Activated CD4-positive, CD25-positive, alpha-beta regulatory T cell treated with anti-CD3 and anti-CD28 coated beads, Interleukin-2, amount 50 U/mL, for 16 hours (primary cell): ENCODE measurements at regions not wholly inside any gene's neighbourhood (a gene's known extent, or its start where the extent isn't known, plus 50 kb on each side); places are given as distances from the start of the nearest gene placed in this dataset.
"Not testable (repeated sequence)": the region's sequence is repeated elsewhere in the genome, so short reads cannot be mapped to it uniquely, and the experiment has no call there.

Experiments used
- DNase-seq: peaks from one replicate; pipeline ENCODE4 v3.0.0-alpha.2; 2020; ENCODE audit warnings: low read depth, low spot score

GRCh38 chr2:207216457-207216856 lies 50.7 kb upstream of the KLF7 start:
- no peak for DNase-seq

DNA sequence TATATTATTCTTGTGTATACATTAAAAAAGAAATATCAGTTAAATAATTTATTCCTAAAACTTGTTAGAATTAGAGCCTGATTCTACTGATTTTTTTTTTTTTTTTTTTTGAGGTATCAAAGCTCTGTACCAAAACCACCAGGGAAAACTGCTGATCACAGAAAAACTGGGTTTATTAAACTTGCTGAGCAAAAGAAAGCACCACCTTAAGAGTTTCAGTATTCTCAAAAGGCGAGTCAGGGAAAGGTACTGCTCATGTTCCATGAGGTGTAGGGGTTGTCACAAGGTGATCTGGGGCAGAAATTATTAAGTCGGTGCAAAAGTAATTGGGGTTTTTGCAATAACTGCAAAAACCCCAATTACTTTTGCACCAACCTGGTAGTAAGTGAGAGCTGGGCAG lies 51.7 kb upstream of the KLF7 start:
- DNase-seq = no peak

GRCh38 chr2:207219081-207219630 lies 53.4 kb upstream of the KLF7 start:
- DNase-seq = no peak

GRCh38 chr2:207219676-207220501 lies 54.1 kb upstream of the KLF7 start:
- DNase-seq = no peak

DNA sequence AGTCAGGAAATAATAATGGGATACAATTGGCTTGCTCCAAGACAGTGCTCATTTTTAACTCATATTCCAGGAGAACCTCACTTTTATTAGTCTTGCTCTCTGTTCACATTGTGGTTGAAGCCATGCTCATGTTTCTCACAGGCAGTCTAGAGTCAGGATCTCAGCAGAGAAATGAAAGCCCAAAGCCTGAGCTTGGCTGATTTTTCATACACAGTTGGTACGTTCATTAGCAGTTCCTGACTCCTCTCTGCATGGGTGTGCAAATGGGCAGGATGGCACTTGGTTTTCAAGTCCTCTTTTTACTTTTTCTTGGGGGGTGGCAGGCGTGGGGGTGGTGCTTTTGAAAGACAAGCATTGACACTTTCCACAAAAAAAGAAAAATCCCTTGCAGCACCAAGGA lies 56.0 kb upstream of the KLF7 start:
- no peak for DNase-seq

DNA sequence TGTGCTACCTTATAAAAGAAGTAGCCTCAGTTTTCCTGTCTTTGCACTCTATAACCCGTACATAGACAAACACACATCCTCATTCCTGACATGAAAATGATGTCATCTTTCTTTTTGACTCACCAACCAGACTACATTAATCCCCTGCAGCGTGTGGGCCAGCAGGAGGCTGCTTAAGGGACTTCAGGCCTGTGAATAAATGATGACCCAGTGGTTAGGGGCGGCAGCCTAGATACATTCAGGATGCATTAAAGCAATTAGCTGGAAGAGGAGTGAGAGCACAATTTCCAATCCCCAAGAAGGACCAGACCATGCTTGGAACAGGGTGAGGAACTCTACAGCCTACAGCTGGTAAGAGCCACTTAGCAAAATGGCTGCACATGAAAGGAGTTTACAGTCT lies 57.3 kb upstream of the KLF7 start:
- no peak for DNase-seq

DNA sequence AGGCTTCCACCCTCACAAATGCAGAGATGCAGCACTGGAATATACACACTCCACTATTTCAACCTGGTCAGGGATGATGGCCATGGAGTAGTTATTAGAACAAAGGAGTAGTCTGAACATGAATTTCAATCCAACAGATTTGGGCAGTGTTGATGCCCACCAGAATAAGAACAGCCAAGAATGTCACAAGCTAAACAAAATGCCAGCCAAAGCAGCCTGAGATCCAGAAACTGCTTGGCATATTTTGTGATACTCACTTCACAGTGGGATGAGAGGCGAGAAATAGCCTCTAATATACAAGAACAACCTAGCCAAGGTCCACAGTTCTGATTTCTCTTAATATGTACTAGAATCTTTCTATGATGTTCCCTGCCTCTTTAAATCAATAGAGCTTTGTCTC lies 58.6 kb upstream of the KLF7 start:
- no peak for DNase-seq

DNA sequence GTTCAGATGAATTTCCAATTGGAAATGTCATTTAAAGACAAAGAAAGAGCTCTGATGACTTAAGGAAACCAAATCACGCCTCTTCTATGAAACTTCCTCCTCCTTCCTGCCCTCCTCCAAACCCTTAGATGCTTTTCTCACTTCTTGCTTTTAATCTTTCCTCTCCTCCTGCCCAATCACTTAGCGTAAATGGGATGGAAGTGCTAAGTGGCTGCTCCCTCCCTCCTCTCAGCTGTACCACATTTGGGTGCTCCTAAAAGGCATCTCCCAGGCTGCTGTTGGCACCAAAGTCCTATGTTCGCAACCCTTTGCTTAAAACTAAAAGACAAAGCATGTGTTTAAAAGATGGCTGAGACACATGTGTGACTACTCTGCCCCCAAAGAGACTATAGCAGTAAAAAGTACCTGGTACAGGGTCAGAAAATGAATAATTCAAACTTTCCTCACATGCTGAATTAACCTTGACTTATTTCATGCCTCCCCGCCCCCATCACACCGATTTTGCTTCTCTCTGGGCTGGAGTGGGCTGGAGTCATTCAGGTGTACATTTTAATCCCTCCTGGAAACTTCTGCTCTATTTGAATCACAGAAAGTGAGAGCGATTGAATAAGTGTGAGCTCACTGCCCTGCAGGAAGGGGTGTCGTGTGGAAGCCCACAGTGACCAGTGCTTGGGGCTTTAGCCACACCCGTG lies 59.2 kb upstream of the KLF7 start:
- DNase-seq = no peak

DNA sequence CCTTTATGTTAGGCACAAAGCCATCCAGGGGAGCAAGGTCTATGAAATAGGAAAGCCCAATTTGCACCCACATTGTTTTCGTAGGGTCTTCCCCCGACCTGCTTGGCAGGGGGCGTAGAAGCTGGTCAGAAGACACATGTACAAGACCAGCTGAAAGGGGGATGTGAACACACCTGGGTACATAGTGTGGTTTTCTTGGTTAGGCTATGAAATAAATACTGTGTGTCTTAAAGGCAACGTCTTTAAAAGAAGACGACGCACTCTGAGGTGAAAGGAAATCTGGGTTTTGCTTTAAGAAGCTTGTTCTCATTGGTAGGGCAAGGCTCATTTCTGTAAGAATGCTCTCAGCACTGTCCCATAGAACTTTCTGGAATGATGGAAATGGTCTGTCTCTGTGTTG lies 60.0 kb upstream of the KLF7 start:
- no peak for DNase-seq

DNA sequence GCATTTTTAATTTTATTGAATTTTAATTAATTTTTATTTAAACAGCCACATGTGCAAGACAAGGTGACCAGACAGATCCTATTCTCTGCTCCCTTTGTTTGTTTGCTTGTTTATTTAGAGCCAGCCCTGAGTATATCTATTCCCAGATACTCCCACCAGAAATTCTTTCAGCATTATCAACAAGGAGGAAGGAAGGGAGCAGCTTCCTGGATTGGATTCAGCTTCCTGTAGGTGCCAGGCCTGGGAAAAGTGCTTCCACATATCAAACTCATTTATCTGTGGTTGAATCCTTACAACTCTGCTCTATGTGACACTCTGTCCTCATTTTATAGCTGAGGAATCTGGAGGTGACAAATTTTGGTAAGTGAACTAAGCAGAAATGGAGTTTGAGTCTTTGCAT lies 60.5 kb upstream of the KLF7 start:
- DNase-seq = no peak

GRCh38 chr2:207226671-207227061 lies 60.9 kb upstream of the KLF7 start:
- DNase-seq = no peak

DNA sequence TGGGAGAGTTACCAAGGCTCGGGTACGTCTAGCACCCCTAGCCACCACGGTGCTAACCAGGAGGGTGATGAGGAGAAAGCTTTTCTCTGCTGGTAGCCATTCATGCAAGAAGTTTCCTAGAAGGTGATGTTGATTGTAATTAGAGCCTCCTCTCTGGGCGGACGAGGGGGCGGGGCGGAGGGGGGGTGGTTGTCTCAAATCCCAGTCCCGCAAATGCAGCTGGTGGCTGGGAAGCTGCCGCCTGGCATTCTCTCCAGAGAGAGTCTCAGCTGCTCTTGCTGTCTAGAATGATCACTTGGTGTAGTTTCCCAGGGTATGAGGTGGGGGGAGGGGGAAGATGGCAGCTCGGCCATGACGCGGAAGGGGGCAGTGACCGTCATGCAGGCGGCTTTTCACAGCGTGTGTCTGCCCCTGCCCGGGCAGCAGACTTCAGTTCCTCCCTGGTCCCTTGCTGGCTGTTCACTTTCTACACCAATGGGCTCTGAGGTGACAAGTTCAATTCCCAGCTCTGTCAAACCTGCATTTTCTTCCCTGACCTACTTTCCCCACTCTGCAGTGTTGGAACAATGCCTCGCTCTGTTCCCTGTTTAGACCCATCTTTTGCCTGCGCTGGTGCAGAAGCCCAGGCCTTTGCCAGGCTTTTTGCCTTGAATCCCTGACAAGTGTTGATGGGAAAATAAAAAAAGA lies 61.5 kb upstream of the KLF7 start:
- DNase-seq = no peak

DNA sequence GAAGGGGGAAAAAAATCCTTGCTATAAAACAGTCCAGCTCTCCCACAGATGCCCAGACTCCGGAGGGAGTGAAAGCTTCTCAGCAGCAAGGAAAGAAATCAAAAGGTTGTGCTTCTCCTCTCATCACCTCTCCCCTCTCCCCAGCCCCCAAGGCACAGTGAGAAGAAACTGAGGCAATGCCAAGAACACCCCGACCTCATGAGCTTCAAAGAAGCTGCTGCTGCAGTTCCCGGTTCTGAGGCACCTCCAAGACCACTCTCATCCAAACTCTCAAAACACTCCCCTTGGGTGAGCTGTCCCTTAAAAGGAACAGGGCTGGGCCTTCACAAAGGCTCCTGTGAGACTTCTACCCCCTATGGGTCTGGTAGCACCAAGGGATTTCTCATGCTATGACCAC lies 62.0 kb upstream of the KLF7 start:
- DNase-seq = no peak

DNA sequence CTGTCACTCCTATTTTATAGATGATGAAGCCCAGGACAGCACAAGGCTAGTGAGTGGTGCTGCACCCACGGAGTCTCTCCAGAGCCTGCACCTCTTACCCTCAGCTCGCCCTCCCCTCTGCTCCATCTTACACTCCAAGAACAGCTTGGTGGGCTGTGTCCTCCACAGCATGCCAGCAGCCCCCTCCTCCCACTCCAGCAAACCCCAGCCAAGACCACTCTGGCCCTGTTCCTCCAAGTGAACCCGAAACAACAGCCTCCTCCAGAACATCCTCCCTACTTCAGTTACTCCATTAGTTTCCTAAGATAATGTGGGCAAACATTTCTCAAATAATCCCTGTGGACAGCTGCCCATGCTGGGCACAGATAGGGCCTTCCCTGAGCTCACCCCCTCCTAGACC lies 62.7 kb upstream of the KLF7 start:
- DNase-seq = no peak

GRCh38 chr2:207229161-207229560 lies 63.4 kb upstream of the KLF7 start:
- no peak for DNase-seq

DNA sequence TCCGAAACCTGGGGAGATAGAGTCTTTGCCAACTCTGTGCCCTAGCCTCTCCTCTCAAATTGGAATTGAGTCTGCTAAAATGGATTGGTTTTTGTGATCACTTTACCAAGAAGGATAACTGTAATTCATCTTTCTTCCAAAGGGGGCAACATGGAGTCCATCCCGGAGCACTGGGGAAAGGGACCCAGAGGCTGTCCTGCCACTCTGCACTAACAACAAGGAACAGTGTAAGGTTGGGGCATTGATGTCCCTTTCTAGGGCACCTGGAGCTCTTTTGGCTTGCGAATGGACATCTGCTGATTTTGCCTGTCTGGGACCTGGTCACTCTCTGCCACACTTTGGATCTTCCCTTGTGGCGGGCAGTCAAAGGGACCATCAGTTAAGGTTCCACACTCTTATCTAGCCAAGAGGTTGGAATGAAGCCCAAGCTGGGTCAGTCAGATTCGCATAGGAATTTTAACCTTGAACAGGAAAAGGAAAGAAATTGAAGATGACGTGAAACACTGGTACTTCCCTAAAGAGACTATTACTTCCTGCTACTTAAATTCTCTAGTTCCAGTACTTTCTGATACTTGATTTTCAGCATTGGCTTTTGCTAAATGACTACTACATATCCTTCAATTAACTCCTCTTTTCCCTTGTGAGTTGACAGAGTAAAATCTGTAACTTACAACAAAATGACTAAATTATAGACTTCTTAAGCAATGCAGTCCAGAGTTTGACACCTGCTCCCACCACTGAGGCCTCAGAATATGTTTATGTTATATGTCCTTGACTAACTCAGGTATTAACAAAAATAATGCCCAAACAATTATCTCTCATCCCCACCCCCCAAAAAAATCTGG lies 64.7 kb upstream of the KLF7 start:
- no peak for DNase-seq

DNA sequence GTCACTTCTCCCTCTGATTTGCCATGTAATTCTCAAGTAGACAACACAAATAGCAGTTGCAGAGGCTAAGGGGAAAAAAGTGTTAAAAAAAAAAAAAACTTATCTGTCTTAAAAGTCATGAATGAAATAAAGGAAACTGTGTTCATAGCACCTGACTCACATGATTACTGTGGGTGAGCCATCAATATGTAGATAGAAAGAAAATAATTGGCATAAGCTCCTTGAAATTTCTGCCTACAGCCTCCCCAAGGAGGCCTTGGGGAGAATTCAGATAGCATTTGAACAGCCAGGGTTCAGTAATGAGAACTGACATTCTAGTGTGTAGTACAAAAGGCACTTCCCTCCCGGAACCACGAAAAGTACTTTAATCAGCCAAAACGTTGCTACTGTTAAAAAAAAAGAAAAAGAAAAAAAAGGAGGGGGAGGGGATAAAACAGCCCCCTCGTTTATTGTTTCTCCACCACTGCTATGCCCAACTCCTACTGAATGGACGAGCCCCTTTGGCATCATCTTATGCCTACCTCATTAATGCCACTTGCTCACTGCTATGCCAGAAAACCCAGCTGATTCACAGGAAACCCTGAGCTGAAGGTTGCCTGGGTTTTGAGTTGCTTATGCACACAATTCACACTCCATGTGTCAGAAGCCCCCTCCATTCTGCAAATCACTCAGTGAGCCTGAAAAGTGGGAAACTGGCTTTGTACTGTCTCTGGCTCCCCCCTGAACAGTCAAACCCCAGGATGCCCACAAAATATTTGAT lies 65.5 kb upstream of the KLF7 start:
- DNase-seq = no peak

DNA sequence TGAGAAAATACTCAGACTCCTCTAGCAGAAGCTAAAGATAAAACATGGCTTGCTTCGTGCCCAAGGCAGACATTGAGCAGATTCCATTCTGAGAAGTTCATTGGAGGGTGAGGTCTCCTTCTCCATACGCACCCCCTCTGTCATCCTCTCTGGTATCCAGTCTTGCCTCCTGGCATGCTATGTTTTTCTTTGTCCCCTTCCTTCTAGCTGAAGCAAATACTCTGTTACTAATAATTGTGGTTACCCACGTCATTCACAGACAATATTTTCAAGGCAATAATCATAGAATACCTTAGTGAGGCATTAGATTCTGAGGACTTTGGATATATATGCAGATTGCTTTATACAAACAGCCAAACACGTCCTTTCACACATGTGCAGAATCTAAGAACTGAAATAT lies 66.2 kb upstream of the KLF7 start:
- no peak for DNase-seq

DNA sequence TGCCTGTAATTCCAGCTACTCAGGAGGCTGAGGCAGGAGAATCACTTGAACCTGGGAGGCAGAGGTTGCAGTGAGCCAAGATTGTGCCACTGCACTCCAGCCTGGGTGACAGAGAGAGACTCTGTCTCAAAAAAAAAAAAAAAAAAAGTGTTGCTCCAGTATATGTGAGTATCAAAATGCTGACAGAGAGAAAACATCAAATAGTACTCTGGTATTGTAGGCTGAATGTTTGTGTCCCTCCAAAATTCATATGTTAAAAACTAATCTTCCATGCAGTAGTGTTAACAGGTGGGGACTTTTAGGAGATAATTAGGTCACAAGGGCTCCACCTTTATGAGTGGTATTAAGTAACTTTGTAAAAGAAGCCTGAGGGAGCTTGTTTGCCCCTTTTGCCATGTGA lies 67.4 kb upstream of the KLF7 start:
- not testable (repeated sequence) for DNase-seq

GRCh38 chr2:207233731-207234130 lies 68.0 kb upstream of the KLF7 start:
- DNase-seq = no peak

GRCh38 chr2:207235621-207236020 lies 69.9 kb upstream of the KLF7 start:
- DNase-seq = no peak
